ENCODE measurements at regions not wholly inside any gene's neighbourhood (a gene's known extent, or its start where the extent isn't known, plus 50 kb on each side); places are given as distances from the start of the nearest gene placed in this dataset.

DNA sequence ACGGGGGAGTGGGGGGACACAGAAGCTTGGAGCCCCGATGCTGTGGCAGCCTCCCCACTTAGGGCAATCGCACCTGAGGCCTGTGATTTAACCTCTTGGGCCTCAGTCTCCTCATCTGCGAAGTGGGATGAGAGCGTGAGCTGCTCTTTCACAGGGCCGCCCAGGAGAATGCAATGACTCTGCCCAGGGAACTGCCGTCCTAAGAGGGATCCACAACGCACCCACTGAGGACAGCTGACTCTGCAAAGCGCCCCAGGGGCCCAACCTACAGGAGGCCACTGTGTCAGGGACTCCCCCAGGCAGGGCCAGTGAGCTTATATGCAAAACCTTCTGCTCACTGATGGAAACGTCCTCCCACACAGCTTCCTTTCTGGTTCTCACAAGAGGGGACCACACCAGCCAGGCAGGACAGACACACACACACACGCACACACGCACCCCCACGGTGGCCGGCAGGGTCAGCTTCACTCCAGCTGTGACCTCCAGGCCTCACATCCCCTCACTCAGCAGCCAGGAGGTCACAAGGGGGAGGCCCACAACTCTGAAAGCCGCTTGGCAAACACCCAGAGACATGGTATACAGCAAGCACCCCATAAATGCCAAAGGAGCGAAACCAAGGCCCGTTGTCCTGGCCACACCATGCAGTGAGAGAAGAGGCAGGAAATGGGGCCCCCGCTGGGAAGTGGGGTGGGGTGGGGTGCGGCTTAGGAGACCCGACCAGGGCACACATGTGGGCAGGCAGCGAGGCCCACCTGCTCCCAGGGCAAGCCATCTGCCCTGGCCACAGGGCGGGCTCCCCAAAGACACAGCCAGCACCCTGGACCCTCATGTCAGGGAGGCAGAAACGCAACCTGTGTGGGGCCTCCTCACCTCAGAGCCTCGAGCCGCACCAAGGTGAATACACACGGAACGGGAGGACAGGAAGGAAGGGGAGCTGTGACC is 73.3 kb downstream of the NCOR2 start:
- WGBS, 2 donors, result 62 to 79% methylated on average over 27 of the region's 27 CpGs
- intact Hi-C loops (cut with DNase I), result no loop called here
- DNase-seq, result no peak
- peak overlapping the region in 2 of 4 donors; percentile 13 to 25 for H3K27ac ChIP-seq
- no peak for TF ChIP-seq POLR2AphosphoS5 (IDR thresholded peaks at IDR 0.05)
- TF ChIP-seq EP300 (IDR thresholded peaks at IDR 0.05), result no peak
- TF ChIP-seq, protein P1, sequence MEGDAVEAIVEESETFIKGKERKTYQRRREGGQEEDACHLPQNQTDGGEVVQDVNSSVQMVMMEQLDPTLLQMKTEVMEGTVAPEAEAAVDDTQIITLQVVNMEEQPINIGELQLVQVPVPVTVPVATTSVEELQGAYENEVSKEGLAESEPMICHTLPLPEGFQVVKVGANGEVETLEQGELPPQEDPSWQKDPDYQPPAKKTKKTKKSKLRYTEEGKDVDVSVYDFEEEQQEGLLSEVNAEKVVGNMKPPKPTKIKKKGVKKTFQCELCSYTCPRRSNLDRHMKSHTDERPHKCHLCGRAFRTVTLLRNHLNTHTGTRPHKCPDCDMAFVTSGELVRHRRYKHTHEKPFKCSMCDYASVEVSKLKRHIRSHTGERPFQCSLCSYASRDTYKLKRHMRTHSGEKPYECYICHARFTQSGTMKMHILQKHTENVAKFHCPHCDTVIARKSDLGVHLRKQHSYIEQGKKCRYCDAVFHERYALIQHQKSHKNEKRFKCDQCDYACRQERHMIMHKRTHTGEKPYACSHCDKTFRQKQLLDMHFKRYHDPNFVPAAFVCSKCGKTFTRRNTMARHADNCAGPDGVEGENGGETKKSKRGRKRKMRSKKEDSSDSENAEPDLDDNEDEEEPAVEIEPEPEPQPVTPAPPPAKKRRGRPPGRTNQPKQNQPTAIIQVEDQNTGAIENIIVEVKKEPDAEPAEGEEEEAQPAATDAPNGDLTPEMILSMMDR (IDR thresholded peaks at IDR 0.05), result no peak
- TF ChIP-seq POLR2A (IDR thresholded peaks at IDR 0.05), result no peak
- H3K4me3 ChIP-seq, result no peak overlapping the region
- H3K4me1 ChIP-seq, result peaks cover 0 to 70% (median 51%) of the 10 kb centered on the region in 4 donors
- H3K27me3 ChIP-seq, result no peaks in the 10 kb centered on the region
- H3K9me3 ChIP-seq, result no peaks in the 10 kb centered on the region
- peaks cover 0 to 34% (median 7%) of the 10 kb centered on the region in 4 donors for H3K36me3 ChIP-seq

DNA sequence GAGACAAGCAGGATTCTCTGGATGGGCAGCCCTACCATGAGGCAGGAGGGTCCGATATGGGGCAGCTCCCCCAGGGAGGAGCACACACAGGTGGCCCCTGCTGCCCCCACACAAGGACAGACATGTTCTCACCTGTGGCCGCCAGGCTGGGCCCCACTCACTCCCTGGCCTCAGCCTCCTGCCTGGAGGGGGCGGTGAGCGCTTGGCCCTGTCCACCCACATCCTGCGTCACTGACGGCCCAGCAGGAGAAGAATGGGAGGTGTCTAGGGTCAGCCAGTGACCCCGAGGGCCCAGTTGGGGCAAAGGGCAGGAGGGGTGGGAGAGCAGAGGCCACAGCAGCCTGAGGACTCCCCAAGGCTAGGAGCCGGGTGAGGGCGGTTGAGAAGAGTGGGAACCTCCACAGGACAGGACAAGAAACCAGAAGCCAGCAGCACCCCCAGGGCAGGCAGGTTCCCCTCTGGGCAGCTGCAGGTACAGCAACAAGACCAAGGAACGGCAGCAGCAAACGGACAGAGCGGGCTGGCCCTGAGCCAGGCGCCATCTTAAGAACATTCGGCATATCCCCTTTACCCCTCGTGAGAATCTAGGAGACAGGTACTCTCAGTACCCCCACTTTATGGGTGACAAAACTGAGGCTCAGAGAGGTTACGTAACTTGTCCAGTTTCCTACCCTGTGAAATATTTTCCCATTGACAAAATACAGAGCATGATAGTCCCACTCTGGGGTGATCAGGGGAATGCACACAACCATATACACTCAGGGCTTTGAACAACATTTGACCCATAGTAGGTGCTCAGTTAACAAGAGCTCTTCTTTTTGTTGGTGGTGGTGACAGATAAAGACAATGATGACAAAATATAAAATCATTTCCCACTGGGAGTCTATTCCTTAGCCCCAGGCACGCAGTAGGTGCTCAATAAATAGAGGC is 74.3 kb downstream of the NCOR2 start:
- intact Hi-C loops (cut with DNase I), result no loop called here
- no peak overlapping the region for H3K4me3 ChIP-seq
- 79 to 82% methylated on average over 17 of the region's 17 CpGs for WGBS, 2 donors
- H3K9me3 ChIP-seq, result no peaks in the 10 kb centered on the region
- TF ChIP-seq POLR2A (IDR thresholded peaks at IDR 0.05) (no peak), EP300 (IDR thresholded peaks at IDR 0.05) (no peak), POLR2AphosphoS5 (IDR thresholded peaks at IDR 0.05) (no peak)
- TF ChIP-seq, protein P1 (IDR thresholded peaks at IDR 0.05), result no peak
- no peaks in the 10 kb centered on the region for H3K27me3 ChIP-seq
- H3K27ac ChIP-seq, result peak overlapping the region in 3 of 4 donors; percentile 12 to 33 (median 25)
- no peak for DNase-seq
- peaks cover 0 to 34% (median 7%) of the 10 kb centered on the region in 4 donors for H3K36me3 ChIP-seq
- H3K4me1 ChIP-seq, result peaks cover 0 to 70% (median 48%) of the 10 kb centered on the region in 4 donors

DNA sequence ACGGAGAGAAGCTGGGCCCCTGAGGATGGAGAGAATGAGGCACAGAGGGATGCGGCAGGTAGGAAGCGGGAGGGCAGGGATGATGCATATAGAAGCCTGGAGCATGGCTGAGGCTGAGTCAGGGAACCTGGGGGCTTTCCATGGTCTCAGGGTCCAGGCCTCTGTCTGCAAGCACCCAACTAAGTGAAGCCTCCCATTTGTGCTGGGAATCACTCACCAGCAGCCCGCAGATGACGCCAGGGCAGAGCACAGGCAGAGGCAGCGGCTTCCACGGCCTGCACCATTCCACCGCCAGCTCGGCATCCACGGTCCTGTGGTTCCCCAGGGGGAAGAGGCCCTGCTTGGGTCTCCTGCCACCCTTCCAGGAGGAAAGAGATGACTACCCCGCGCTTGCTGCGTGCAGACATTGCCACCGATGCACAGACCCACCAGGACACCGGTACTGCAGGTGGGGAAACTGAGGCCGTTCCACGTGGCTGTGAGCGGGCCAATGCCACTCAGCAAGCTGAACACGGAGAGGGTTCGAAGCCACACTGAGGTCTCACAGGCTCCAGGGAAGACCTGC is 75.5 kb downstream of the NCOR2 start:
- TF ChIP-seq, protein P1 (IDR thresholded peaks at IDR 0.05), result no peak
- no peak for TF ChIP-seq POLR2AphosphoS5 (IDR thresholded peaks at IDR 0.05)
- no peak for TF ChIP-seq EP300 (IDR thresholded peaks at IDR 0.05)
- no peak for TF ChIP-seq POLR2A (IDR thresholded peaks at IDR 0.05)
- Histone ChIP-seq H3K36me3 (peaks cover 0 to 34% (median 7%) of the 10 kb centered on the region in 4 donors), H3K9me3 (no peaks in the 10 kb centered on the region), H3K4me1 (peaks cover 0 to 66% (median 47%) of the 10 kb centered on the region in 4 donors), H3K27ac (peak overlapping the region in 1 of 4 donors; percentile 8), H3K27me3 (no peaks in the 10 kb centered on the region), H3K4me3 (no peak overlapping the region)
- DNase-seq, result no peak
- intact Hi-C loops (cut with DNase I), result no loop called here
- WGBS, 2 donors, result 94 to 96% methylated on average over 20 of the region's 20 CpGs

DNA sequence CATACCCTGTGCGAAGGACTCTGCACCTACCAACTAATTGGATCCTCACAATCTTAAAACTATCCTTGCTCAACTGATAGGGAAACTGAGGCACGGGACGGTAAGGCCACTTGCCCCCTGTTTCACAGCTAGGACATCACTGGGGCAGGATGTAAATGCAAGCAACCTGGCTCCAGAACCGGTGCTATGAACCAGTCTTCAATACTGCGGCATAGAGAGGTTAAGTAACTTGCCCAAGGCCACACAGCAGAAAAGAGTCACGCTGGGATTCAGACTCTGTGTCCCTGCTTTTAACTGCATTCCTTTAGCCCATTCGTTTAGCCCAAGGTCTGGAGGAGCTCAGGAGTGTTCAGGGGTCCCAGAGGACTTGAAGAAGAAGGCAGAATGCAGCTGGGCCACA is 76.1 kb downstream of the NCOR2 start:
- peaks cover 0 to 37% (median 7%) of the 10 kb centered on the region in 4 donors for H3K36me3 ChIP-seq
- WGBS, 2 donors, result 82 to 89% methylated on average over 7 of the region's 7 CpGs

More for the DNA sequence above, 76.1 kb downstream of the NCOR2 start:
- TF ChIP-seq, protein P1 (IDR thresholded peaks at IDR 0.05), result no peak
- TF ChIP-seq POLR2AphosphoS5 (IDR thresholded peaks at IDR 0.05) (no peak), POLR2A (IDR thresholded peaks at IDR 0.05) (no peak), EP300 (IDR thresholded peaks at IDR 0.05) (no peak)
- Histone ChIP-seq H3K27ac (peak overlapping the region in 2 of 4 donors; percentile 8 to 16), H3K27me3 (no peaks in the 10 kb centered on the region), H3K9me3 (no peaks in the 10 kb centered on the region), H3K4me1 (peaks cover 0 to 66% (median 43%) of the 10 kb centered on the region in 4 donors), H3K4me3 (no peak overlapping the region)
- no peak for DNase-seq
- intact Hi-C loops (cut with DNase I), result no loop called here
